HG03575 (cell line): ENCODE measurements at regions not wholly inside any gene's neighbourhood (a gene's known extent, or its start where the extent isn't known, plus 50 kb on each side); places are given as distances from the start of the nearest gene placed in this dataset.

Experiments used
- ATAC-seq: cut with Tn5 transposase; IDR thresholded peaks from one replicate; pipeline ENCODE4 v1.9.1; 2021; ENCODE audit not compliant: unreplicated experiment, insufficient number of reproducible peaks, low FRiP score; ENCODE audit errors: extremely low read depth

- no peak for ATAC-seq
Observed at GRCh38 chr3:176969066-176969465, 228.2 kb downstream of the TBL1XR1 start.

GRCh38 chr3:176968631-176969030 is 228.7 kb downstream of the TBL1XR1 start:
- no peak for ATAC-seq

GRCh38 chr3:176967522-176967921 is 229.8 kb downstream of the TBL1XR1 start:
- no peak for ATAC-seq

- ATAC-seq, result no peak
Observed at GRCh38 chr3:176964661-176965060, 232.6 kb downstream of the TBL1XR1 start.

GRCh38 chr3:176961916-176962315 is 235.4 kb downstream of the TBL1XR1 start:
- ATAC-seq, result no peak

- ATAC-seq, result no peak
Observed at GRCh38 chr3:176959867-176960266, 237.4 kb downstream of the TBL1XR1 start.

- ATAC-seq, result no peak
Observed at GRCh38 chr3:176958560-176958959, 238.7 kb downstream of the TBL1XR1 start.

GRCh38 chr3:176954517-176954916 is 242.8 kb downstream of the TBL1XR1 start:
- ATAC-seq, result no peak

GRCh38 chr3:176953106-176954060 is 243.9 kb downstream of the TBL1XR1 start:
- no peak for ATAC-seq

GRCh38 chr3:176951586-176952292 is 245.5 kb downstream of the TBL1XR1 start:
- no peak for ATAC-seq

- no peak for ATAC-seq
Observed at GRCh38 chr3:176951144-176951543, 246.1 kb downstream of the TBL1XR1 start.

GRCh38 chr3:176950743-176951142 is 246.5 kb downstream of the TBL1XR1 start:
- no peak for ATAC-seq

- no peak for ATAC-seq
Observed at GRCh38 chr3:176948151-176948550, 249.1 kb downstream of the TBL1XR1 start.

GRCh38 chr3:176946202-176946601 is 251.1 kb downstream of the TBL1XR1 start:
- no peak for ATAC-seq

- ATAC-seq, result no peak
Observed at GRCh38 chr3:176942305-176942704, 255.0 kb downstream of the TBL1XR1 start.

GRCh38 chr3:176941689-176942088 is 255.6 kb downstream of the TBL1XR1 start:
- no peak for ATAC-seq

GRCh38 chr3:176939022-176939817 is 258.1 kb downstream of the TBL1XR1 start:
- ATAC-seq, result no peak

GRCh38 chr3:176937994-176938393 is 259.3 kb downstream of the TBL1XR1 start:
- no peak for ATAC-seq

GRCh38 chr3:176937541-176937940 is 259.7 kb downstream of the TBL1XR1 start:
- ATAC-seq, result no peak
